A673 (cell line): ENCODE measurements at regions not wholly inside any gene's neighbourhood (a gene's known extent, or its start where the extent isn't known, plus 50 kb on each side); places are given as distances from the start of the nearest gene placed in this dataset.

Experiments used
- BruUV-seq: library from RNA; stranded (reverse); fragments of 400-500 nt; replicated peaks from 2 replicates; lab custom pipeline; 2021; lab: Mats Ljungman, UMichigan
- CTCF ChIA-PET: fragments of 300-600 bp; sonication (Branson Sonifier 250); formaldehyde crosslinking; loops from one replicate; lab custom pipeline; 2022; ENCODE audit warnings: antibody characterized with exemption; lab: Charles Lee
- POLR2A ChIA-PET: fragments of 300-600 bp; sonication (Branson Sonifier 250); formaldehyde crosslinking; loops from one replicate; lab custom pipeline; 2022; ENCODE audit warnings: antibody characterized with exemption; ENCODE audit not compliant: low non-redundant PET; lab: Charles Lee
- DNase-seq: peaks from one replicate; pipeline ENCODE4 v3.0.0-alpha.2; 2015; ENCODE audit warnings: low spot score
- H3K27ac ChIP-seq: fragments of 200-600 bp; sonication (generic); 2 replicates; pipeline ENCODE4 v1.5.1; 2016; ENCODE audit warnings: mixed run types, low read depth, mild to moderate bottlenecking, mixed read lengths, antibody characterized with exemption, low read length; ENCODE audit not compliant: poor library complexity, severe bottlenecking
- H3K27me3 ChIP-seq: fragments of 200-600 bp; sonication (generic); replicated peaks from 2 replicates; pipeline ENCODE4 v1.6.1; 2017; ENCODE audit warnings: mixed run types, low read depth, mild to moderate bottlenecking, mixed read lengths, antibody characterized with exemption, low read length; ENCODE audit not compliant: insufficient read depth, poor library complexity
- H3K36me3 ChIP-seq: fragments of 200-600 bp; sonication (generic); 2 replicates; pipeline ENCODE4 v1.6.1; 2016; ENCODE audit warnings: mixed run types, mild to moderate bottlenecking, mixed read lengths, antibody characterized with exemption, low read length; ENCODE audit not compliant: insufficient read depth, poor library complexity, severe bottlenecking
- H3K4me1 ChIP-seq: fragments of 200-600 bp; sonication (generic); 2 replicates; pipeline ENCODE4 v1.6.1; 2017; ENCODE audit warnings: mixed run types, mild to moderate bottlenecking, mixed read lengths, antibody characterized with exemption, low read length; ENCODE audit not compliant: insufficient read depth, poor library complexity, severe bottlenecking
- H3K4me3 ChIP-seq: fragments of 200-600 bp; sonication (generic); 2 replicates; pipeline ENCODE4 v1.5.1; 2016; ENCODE audit warnings: low read depth, mixed run types, mild to moderate bottlenecking, mixed read lengths, low read length; ENCODE audit not compliant: poor library complexity, severe bottlenecking
- H3K9me3 ChIP-seq: fragments of 200-600 bp; sonication (generic); 2 replicates; pipeline ENCODE4 v1.6.1; 2016; ENCODE audit warnings: mixed run types, low read depth, mild to moderate bottlenecking, mixed read lengths, antibody characterized with exemption, low read length; ENCODE audit not compliant: poor library complexity, severe bottlenecking
- EZH2 ChIP-seq: fragments of 200-600 bp; sonication (generic); IDR thresholded peaks from 2 replicates; pipeline ENCODE4 v1.6.1; 2017; ENCODE audit warnings: borderline replicate concordance, low read depth, mild to moderate bottlenecking, mixed read lengths, antibody characterized with exemption, low read length; ENCODE audit not compliant: poor library complexity, severe bottlenecking
- intact Hi-C: fragments of 100-400 bp; cut with micrococcal nuclease; formaldehyde crosslinking; loops from one replicate; pipeline ENCODE4 v1.10.0; 2022; ENCODE audit not compliant: unreplicated experiment
- TF ChIP-seq, protein P1 (sequence below): fragments of 300-800, 200-600 bp; sonication (generic); conservative IDR thresholded peaks from 2 replicates; pipeline ENCODE4 v1.5.1; 2017; ENCODE audit warnings: low read depth, mild to moderate bottlenecking, antibody characterized with exemption, low read length, moderate library complexity, mixed read lengths

DNA sequence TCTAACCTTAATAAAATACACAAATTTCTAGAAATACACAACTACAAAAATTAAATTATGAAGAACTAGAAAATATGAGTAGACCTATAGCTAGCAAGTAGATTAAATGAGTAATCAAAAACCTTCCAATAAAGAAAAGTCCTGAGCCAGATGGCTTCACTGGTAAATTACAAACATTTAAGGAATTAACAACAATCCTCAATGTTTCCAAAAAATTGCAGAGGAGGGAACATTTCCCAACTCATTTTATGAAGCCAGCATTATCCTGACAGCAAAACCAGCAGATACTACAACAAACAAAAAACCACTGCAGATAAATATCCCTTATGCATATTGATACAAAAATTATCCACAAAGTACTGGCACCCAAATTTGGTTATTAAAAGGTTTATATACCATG is 230.9 kb downstream of the COG6 start:
- Histone ChIP-seq H3K27ac (no peak overlapping the region), H3K4me1 (no peaks in the 10 kb centered on the region), H3K4me3 (no peak overlapping the region), H3K27me3 (no peaks in the 10 kb centered on the region), H3K36me3 (no peaks in the 10 kb centered on the region), H3K9me3 (peaks cover 18% of the 10 kb centered on the region)
- POLR2A ChIA-PET: no interaction called here
- CTCF ChIA-PET: no interaction called here
- DNase-seq: no peak
- BruUV-seq: no TSS peak
- intact Hi-C loops: no loop called here
- TF ChIP-seq, protein P1, sequence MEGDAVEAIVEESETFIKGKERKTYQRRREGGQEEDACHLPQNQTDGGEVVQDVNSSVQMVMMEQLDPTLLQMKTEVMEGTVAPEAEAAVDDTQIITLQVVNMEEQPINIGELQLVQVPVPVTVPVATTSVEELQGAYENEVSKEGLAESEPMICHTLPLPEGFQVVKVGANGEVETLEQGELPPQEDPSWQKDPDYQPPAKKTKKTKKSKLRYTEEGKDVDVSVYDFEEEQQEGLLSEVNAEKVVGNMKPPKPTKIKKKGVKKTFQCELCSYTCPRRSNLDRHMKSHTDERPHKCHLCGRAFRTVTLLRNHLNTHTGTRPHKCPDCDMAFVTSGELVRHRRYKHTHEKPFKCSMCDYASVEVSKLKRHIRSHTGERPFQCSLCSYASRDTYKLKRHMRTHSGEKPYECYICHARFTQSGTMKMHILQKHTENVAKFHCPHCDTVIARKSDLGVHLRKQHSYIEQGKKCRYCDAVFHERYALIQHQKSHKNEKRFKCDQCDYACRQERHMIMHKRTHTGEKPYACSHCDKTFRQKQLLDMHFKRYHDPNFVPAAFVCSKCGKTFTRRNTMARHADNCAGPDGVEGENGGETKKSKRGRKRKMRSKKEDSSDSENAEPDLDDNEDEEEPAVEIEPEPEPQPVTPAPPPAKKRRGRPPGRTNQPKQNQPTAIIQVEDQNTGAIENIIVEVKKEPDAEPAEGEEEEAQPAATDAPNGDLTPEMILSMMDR: no peak
- TF ChIP-seq EZH2: no peak

DNA sequence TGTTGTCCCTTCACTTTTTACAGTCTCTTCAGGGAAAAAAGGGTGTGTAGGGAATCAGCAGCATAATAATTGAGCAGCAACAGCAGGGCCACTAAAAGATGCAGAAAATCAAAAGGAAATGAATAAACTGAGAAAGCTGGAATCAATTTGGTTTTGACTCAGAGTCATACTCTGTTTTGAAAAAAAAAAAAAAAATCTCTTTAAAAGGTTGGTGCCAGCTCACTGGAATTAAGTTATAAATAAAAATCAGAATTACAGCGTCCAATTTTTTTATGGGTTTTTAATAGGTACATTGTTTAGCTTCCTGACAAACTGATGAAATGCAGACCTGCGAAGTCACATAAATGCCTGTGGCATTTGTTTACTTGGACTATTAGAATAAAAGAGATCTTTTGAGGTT is 231.9 kb downstream of the COG6 start:
- CTCF ChIA-PET: no interaction called here
- no peak overlapping the region for H3K4me3 ChIP-seq
- no peak overlapping the region for H3K27ac ChIP-seq
- POLR2A ChIA-PET: interaction anchor here (0.7 kb wide), 1 partner anchor 232 kb away, joined by 3 read pairs; no protein-coding TSS in a partner anchor
- H3K9me3 ChIP-seq: peaks cover 18% of the 10 kb centered on the region
- no peaks in the 10 kb centered on the region for H3K36me3 ChIP-seq
- DNase-seq: no peak
- intact Hi-C loops: no loop called here
- H3K27me3 ChIP-seq: no peaks in the 10 kb centered on the region
- no peaks in the 10 kb centered on the region for H3K4me1 ChIP-seq
- BruUV-seq: no TSS peak
- TF ChIP-seq EZH2: no peak
- TF ChIP-seq, protein P1: no peak

DNA sequence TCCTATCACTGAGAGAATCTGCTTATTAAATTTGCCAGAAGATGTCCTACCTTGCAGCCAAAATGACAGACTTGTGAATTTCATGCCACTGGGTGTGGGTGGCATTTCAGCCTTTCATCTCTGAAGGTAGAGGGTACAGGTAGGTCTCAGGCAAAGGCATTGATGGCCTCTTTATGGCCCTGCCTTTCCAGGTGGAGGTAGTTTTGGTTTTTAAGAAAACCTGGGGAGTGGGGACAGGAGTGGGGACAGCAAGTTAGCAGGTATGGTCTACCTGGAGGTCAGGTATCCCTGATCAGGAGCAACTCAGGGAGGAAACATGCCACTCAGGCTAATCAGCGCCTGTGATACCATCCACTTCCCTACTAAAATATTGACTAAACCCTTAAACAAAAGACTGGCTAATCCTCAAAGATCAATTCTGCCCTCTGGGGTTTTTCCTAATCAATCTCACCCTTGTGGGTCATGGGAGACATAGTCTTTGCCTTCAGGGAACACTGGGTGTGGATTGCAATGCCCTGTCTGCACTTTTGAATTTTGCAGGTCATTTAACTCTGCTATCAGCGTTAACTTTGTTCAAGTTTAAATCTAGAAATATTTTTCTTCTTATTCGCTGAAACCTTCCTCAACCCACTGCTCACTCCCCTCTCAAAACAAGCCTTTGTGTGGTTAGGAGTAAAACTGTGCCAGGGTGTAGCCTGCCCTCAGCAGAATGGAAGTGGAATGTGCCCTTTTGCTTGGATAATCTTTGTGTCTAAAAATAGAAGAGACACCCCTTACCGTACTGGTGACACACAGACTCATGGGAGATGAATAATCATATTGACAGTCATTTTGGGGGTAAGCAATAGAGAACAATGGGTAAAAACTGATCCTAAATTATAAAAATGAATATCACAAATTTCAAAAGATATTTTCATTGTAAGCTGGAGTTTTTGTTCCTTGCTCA is 233.7 kb downstream of the COG6 start:
- TF ChIP-seq, protein P1: no peak
- TF ChIP-seq EZH2: no peak
- Histone ChIP-seq H3K4me3 (no peak overlapping the region), H3K4me1 (peaks cover 6% of the 10 kb centered on the region), H3K27ac (no peak overlapping the region), H3K9me3 (peaks cover 11% of the 10 kb centered on the region), H3K36me3 (no peaks in the 10 kb centered on the region), H3K27me3 (no peaks in the 10 kb centered on the region)
- DNase-seq: no peak
- intact Hi-C loops: no loop called here
- ChIA-PET CTCF (no interaction called here), POLR2A (no interaction called here)
- BruUV-seq: no TSS peak
